SK-N-SH (cell line): ENCODE measurements at regions not wholly inside any gene's neighbourhood (a gene's known extent, or its start where the extent isn't known, plus 50 kb on each side); places are given as distances from the start of the nearest gene placed in this dataset.

Experiments used
- JUND ChIP-seq: IDR thresholded peaks from 2 replicates; pipeline ENCODE4 v1.4.0; 2012
- RAD21 ChIP-seq: IDR thresholded peaks from 2 replicates; pipeline ENCODE4 v1.6.1; 2012; ENCODE audit warnings: mild to moderate bottlenecking, low read length

GRCh38 chr17:77893144-77894044 is 65.1 kb upstream of the TNRC6C start:
- TF ChIP-seq JUND: no peak
- no peak for TF ChIP-seq RAD21
